BJ (cell line): ENCODE measurements at regions not wholly inside any gene's neighbourhood (a gene's known extent, or its start where the extent isn't known, plus 50 kb on each side); places are given as distances from the start of the nearest gene placed in this dataset.
A peak's percentile ranks its signal among the peaks of the same experiment; 100 is the strongest.
"Not testable (repeated sequence)": the region's sequence is repeated elsewhere in the genome, so short reads cannot be mapped to it uniquely, and the experiment has no call there.

Experiments used
- CTCF ChIA-PET: fragments of 350-600 bp; formaldehyde crosslinking; extraction: SDS; loops from one replicate; lab custom pipeline; 2021; ENCODE audit warnings: antibody characterized with exemption, inconsistent platforms; lab: Yijun Ruan, JAX
- POLR2A ChIA-PET: fragments of 300-600 bp; sonication (Branson Sonifier 250); formaldehyde crosslinking; extraction: SDS; loops from one replicate; lab custom pipeline; 2021; ENCODE audit warnings: antibody characterized with exemption; lab: Charles Lee
- DNase-seq: peaks from one replicate; pipeline ENCODE4 v3.0.0-alpha.2; 2011; ENCODE audit warnings: low read depth
- H3K27me3 ChIP-seq: 2 replicates; pipeline ENCODE4 v1.6.0; 2011; ENCODE audit warnings: low read length; ENCODE audit not compliant: control insufficient read depth, insufficient read depth
- H3K36me3 ChIP-seq: 2 replicates; pipeline ENCODE4 v1.5.1; 2011; ENCODE audit warnings: low read length; ENCODE audit not compliant: control insufficient read depth, insufficient read depth
- H3K4me3 ChIP-seq: 2 replicates; pipeline ENCODE4 v1.5.1; 2011; ENCODE audit warnings: low read depth, mild to moderate bottlenecking, control low read depth, low read length
- TF ChIP-seq, protein P1 (sequence below): IDR thresholded peaks from 2 replicates; pipeline ENCODE4 v1.5.1; 2011; ENCODE audit warnings: low read depth, mild to moderate bottlenecking, control low read depth, inconsistent platforms, low read length, moderate library complexity; ENCODE audit not compliant: insufficient read depth

DNA sequence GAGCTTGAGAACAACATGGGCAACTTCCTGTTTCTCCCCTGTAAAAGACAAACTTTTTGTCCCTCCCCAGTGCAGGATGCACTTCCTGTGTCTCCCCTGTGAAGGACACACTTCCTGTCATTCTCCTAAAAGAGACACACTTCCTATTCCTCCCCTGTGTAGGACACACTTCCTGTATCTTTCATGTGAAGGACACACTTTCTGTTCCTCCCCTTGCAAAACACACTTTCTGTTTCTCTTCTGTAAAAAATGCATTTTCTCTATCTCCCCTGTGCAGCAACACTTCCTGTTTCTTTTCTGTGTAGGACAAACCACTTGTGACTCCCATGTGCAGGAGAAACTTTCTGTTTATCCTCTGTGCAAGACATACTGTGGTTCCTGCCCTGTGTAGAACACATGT lies 488.6 kb upstream of the USP9Y start:
- no peaks in the 10 kb centered on the region for H3K27me3 ChIP-seq
- TF ChIP-seq, protein P1, sequence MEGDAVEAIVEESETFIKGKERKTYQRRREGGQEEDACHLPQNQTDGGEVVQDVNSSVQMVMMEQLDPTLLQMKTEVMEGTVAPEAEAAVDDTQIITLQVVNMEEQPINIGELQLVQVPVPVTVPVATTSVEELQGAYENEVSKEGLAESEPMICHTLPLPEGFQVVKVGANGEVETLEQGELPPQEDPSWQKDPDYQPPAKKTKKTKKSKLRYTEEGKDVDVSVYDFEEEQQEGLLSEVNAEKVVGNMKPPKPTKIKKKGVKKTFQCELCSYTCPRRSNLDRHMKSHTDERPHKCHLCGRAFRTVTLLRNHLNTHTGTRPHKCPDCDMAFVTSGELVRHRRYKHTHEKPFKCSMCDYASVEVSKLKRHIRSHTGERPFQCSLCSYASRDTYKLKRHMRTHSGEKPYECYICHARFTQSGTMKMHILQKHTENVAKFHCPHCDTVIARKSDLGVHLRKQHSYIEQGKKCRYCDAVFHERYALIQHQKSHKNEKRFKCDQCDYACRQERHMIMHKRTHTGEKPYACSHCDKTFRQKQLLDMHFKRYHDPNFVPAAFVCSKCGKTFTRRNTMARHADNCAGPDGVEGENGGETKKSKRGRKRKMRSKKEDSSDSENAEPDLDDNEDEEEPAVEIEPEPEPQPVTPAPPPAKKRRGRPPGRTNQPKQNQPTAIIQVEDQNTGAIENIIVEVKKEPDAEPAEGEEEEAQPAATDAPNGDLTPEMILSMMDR, result no peak
- ChIA-PET CTCF (no interaction called here), POLR2A (no interaction called here)
- H3K4me3 ChIP-seq, result no peak overlapping the region
- H3K36me3 ChIP-seq, result no peaks in the 10 kb centered on the region
- no peak for DNase-seq

GRCh38 chrY:12215564-12216022 lies 485.4 kb upstream of the USP9Y start:
- Histone ChIP-seq H3K4me3 (no peak overlapping the region), H3K36me3 (no peaks in the 10 kb centered on the region), H3K27me3 (no peaks in the 10 kb centered on the region)
- ChIA-PET CTCF (no interaction called here), POLR2A (no interaction called here)
- TF ChIP-seq, protein P1, result no peak
- no peak for DNase-seq

GRCh38 chrY:12230921-12231320 lies 470.1 kb upstream of the USP9Y start:
- CTCF ChIA-PET, result no interaction called here
- DNase-seq, result no peak
- H3K36me3 ChIP-seq, result no peaks in the 10 kb centered on the region
- H3K4me3 ChIP-seq, result no peak overlapping the region
- no peaks in the 10 kb centered on the region for H3K27me3 ChIP-seq
- TF ChIP-seq, protein P1, result no peak
- POLR2A ChIA-PET, result no interaction called here

GRCh38 chrY:12236399-12236798 lies 464.6 kb upstream of the USP9Y start:
- no peak for DNase-seq
- ChIA-PET CTCF (no interaction called here), POLR2A (no interaction called here)
- Histone ChIP-seq H3K36me3 (no peaks in the 10 kb centered on the region), H3K27me3 (no peaks in the 10 kb centered on the region), H3K4me3 (no peak overlapping the region)
- TF ChIP-seq, protein P1, result no peak

- TF ChIP-seq, protein P1, result 0 out of 2 replicates have a peak, but pooled peaks have one; percentile 10
- POLR2A ChIA-PET, H3K4me3 ChIP-seq, DNase-seq, H3K27me3 ChIP-seq, H3K36me3 ChIP-seq, CTCF ChIA-PET: not testable (repeated sequence)
Observed at GRCh38 chrY:12240326-12240725, 460.7 kb upstream of the USP9Y start.
